B cell (primary cell): ENCODE measurements at regions not wholly inside any gene's neighbourhood (a gene's known extent, or its start where the extent isn't known, plus 50 kb on each side); places are given as distances from the start of the nearest gene placed in this dataset.

Experiments
- CTCF ChIP-seq: fragments of 200-600 bp; IDR thresholded peaks from one replicate; pipeline ENCODE4 v1.8.0; 2022; ENCODE audit warnings: antibody characterized with exemption, mild to moderate bottlenecking
- EZH2 ChIP-seq: IDR thresholded peaks from 2 replicates; pipeline ENCODE4 v1.6.1; 2012; ENCODE audit warnings: borderline replicate concordance, low read depth, mild to moderate bottlenecking, moderate library complexity, low read length; ENCODE audit not compliant: insufficient read depth, poor library complexity, severe bottlenecking

GRCh38 chr3:145904138-145904537 lies 256.8 kb downstream of the PLOD2 start:
- TF ChIP-seq CTCF (no peak), EZH2 (no peak)
